ENCODE measurements at regions not wholly inside any gene's neighbourhood (a gene's known extent, or its start where the extent isn't known, plus 50 kb on each side); places are given as distances from the start of the nearest gene placed in this dataset.
"Not testable (repeated sequence)": the region's sequence is repeated elsewhere in the genome, so short reads cannot be mapped to it uniquely, and the experiment has no call there.

DNA sequence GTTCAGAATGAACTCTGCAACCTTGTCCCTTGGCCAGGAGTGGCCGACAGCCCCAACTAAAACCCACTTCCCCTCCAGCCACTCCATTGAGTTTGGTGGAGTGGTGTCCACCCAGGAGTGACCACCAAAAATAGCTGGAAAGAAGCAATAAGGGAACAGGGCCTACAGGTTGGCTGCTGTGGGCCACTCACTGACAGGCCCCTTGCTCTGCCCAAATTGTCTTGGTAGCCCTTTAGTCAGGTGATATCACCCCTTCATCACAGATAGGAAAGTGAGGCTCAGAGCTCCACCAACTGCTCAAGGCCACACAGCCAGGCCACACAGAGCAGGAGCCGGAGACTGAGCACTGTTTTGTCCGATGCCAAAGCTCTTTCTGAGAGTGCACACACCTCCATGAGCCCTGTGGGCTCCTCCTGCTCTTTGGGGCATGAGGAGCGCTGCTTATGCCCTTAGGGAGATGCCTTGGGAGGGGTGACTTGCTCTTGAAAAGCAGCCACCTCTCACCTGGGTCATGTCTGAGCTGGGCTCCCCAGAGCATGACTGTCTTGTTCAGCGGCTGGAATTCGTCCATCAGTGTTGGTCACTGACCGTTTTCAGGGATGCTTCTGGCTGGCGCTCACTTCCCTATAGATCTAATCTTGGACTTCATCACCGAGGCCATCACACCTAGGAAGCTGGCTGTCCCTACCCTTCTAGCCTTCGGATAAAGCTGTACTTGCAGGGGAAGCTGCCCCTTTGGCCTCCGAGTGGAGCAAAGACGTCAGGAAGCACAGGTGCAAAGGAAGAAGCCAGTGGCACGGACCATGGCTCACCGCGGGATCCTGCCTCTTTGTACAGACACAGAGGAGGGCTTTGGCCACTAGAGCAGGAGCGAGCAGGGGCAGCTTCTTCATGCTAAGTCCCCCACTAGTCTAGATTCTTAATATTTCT lies 186.0 kb upstream of the ZNF469 start:
- no peak for DNase-seq (ENCODE audit: low spot score)
- ChIA-PET POLR2A (ENCODE audit: low non-redundant PET) (no interaction called here), CTCF (interaction anchor here (0.6 kb wide), 1 partner anchor 17 kb away, joined by 3 read pairs; no protein-coding TSS in a partner anchor)
- TF ChIP-seq, protein P1, sequence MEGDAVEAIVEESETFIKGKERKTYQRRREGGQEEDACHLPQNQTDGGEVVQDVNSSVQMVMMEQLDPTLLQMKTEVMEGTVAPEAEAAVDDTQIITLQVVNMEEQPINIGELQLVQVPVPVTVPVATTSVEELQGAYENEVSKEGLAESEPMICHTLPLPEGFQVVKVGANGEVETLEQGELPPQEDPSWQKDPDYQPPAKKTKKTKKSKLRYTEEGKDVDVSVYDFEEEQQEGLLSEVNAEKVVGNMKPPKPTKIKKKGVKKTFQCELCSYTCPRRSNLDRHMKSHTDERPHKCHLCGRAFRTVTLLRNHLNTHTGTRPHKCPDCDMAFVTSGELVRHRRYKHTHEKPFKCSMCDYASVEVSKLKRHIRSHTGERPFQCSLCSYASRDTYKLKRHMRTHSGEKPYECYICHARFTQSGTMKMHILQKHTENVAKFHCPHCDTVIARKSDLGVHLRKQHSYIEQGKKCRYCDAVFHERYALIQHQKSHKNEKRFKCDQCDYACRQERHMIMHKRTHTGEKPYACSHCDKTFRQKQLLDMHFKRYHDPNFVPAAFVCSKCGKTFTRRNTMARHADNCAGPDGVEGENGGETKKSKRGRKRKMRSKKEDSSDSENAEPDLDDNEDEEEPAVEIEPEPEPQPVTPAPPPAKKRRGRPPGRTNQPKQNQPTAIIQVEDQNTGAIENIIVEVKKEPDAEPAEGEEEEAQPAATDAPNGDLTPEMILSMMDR (conservative IDR thresholded peaks at IDR 0.05; ENCODE audit: low read depth): no peak
- no peak overlapping the region for H3K27ac ChIP-seq

DNA sequence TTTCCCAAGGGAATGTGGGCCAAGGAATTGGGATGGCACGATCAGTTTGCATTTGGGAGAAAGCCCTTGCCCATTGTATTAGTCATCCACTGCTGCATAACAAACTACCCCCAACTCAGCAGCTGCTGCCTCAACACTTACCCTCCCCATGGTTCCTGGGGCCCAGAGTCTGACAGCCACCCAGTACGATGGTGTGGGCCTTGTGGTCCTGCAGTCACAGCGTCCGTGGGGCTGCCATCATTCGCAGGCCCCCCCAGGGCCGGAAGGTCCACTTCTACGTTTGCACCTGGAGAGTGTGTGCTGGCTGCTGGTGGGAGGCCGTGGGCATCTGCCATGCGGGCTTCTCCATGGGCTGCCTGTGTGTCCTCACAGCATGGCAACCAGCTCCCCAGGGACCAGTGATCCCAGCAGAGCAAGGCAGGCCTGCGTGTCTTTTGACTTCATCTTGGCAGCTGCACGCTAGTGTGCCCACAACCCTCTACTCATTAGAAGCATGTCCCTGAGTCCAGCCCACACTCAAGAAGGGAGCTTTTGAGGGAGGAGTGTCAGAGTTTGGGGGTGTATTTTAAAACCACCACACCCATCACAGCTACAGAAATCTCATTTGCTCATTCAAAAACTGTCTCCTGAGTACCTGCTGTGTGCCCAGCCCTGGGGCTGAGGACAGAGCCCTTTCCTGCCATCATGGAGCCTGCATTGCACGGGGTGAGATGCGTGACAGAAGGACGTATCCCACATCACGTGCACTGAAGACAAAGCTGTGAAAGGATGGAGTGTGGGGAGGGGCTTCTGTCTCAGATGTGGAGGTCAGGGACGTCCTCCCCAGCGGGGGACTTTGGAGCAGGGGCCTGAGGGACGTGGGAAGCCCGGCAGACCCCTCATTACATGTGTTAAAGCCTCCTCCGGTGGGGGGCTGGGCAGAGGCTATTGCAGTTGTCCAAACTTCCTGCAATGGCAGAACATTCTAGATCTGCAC lies 185.0 kb upstream of the ZNF469 start:
- TF ChIP-seq, protein P1 (conservative IDR thresholded peaks at IDR 0.05; ENCODE audit: low read depth): no peak
- ChIA-PET CTCF (interaction anchor here (0.6 kb wide), 1 partner anchor 16 kb away, joined by 3 read pairs; no protein-coding TSS in a partner anchor), POLR2A (ENCODE audit: low non-redundant PET) (no interaction called here)
- no peak overlapping the region for H3K27ac ChIP-seq
- no peak for DNase-seq (ENCODE audit: low spot score)

DNA sequence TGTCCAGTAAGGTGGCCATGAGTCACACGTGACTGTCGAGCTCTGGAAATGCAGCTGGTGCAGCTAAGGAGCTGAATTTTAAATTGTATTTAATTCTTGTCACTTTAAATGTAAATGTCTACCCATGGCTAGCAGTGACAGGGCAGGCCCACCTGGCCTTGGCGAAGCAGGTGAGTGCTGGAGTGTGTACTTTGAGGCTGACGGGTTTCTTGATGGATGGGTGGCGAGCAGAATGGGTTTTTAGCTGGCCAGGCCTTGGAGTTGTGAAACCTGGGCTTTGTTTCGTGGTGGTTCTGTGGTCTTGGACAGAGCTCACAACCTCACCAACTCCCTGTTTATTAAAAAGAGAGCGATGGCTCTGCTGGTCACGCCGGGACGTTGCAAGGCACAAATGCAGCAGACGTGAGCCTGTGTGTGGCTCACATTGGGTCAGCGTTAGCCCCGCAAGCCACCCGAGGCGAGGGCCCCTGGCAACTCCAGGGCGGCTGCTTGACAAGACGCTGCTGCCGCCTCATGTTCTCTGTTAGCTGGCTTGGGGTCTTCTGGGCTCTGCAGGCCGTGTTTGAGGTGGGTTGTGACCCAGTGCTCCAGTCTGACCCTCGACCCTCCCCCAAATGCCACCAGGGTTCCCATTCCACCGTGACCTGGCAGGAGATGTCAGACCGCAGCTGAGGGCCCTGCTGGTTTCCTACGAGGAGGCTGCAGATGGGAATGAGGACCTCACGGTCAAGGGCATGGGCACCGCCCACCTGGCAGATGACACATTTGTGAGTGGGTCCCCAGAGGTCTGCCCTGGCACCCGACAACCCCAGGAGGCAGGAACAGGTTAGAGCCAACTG lies 184.1 kb upstream of the ZNF469 start:
- DNase-seq (ENCODE audit: low spot score); POLR2A ChIA-PET (ENCODE audit: low non-redundant PET); H3K27ac ChIP-seq: not testable (repeated sequence)
- CTCF ChIA-PET: interaction anchor here (0.7 kb wide), 1 partner anchor 100 kb away, joined by 3 read pairs; no protein-coding TSS in a partner anchor

DNA sequence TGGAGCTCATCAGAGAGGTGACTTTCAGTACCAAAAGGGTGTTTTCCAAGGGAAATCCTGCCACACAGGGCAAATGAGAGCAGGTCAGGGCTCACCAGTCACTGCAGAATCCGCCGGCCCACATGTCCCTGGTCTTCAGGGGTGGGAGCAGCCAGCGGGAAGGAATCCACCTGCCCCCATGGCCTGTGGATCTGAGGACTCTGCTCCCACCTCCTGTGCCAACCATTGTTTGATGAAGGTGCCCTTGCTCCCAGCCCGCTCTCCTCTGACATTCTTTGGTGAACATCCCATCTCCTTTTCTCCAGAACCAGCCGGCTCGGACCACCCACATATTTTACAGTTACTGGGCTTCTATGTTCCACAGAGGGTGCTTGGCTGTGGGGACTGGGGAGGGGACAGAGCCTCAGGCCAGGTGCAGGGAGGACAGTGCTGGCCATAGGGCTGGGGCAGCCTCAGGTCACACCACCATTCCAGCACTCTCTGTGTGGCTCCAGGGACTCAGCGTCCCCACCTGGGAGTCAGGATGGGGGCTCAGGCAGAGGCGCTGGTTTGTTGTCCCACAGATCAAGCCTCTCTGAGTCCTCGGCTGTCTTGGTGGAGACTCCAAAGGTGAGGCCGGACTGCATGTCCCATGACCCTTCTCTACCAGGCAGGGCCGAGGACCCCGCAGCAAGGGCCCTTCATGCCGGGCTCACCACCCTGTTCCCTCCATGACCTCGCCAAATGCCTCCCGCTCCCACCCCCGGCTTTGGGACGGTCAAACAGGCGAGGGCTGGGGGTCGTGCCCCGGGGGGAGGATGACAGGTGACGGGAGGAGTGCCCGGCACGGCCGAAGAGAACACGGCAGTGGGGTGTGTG lies 183.2 kb upstream of the ZNF469 start:
- CTCF ChIA-PET: interaction anchor here (0.7 kb wide), 1 partner anchor 99 kb away, joined by 3 read pairs; no protein-coding TSS in a partner anchor
- POLR2A ChIA-PET (ENCODE audit: low non-redundant PET); DNase-seq (ENCODE audit: low spot score): not testable (repeated sequence)

DNA sequence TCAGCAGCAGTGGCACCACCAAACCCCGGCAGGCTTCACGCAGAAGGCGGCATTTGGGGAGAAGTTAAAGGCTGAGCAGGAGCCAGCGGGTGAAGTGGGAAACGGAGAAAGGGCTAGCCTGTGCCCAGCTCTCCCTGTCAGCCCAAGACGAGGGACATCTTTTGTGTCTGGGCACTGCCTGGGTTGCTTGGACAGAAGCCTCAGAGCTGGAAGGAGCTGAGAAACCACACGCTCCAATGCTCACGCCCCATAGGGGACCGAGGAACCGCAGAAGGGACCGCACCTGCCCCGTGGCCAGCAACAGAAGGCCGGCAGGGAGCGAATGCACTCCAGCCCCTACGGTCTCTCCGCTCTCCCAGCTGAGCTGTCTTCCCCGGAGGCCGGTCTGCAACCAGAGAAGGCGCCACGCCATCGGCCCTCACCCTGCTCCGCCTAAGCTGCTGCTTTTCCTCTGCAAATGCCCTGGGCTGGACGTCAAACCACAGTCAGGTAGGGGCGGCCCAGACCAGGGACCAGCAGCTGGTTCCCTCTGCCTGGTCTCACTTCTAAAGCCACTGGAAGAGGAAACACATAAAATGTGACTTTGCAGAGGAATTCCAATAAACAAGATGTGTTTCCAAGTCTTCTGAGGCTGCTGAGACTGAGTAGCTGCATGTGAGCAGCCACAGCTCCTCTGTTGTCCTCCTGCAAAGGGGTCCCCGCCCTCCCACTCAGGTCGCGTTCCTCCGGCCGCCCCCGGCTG lies 182.4 kb upstream of the ZNF469 start:
- DNase-seq (ENCODE audit: low spot score); H3K27ac ChIP-seq; CTCF ChIA-PET; POLR2A ChIA-PET (ENCODE audit: low non-redundant PET): not testable (repeated sequence)

More for the DNA sequence above, 183.2 kb upstream of the ZNF469 start:
- H3K27ac ChIP-seq: not testable (repeated sequence)

GRCh38 chr16:88200896-88201185 lies 181.9 kb upstream of the ZNF469 start:
- ChIA-PET CTCF (no interaction called here), POLR2A (ENCODE audit: low non-redundant PET) (no interaction called here)
- TF ChIP-seq, protein P1 (conservative IDR thresholded peaks at IDR 0.05; ENCODE audit: low read depth): no peak
- DNase-seq (ENCODE audit: low spot score): no peak
- H3K27ac ChIP-seq: no peak overlapping the region

GRCh38 chr16:88201611-88202010 lies 181.1 kb upstream of the ZNF469 start:
- POLR2A ChIA-PET (ENCODE audit: low non-redundant PET); CTCF ChIA-PET; DNase-seq (ENCODE audit: low spot score): not testable (repeated sequence)

More at GRCh38 chr16:88201611-88202010, 181.1 kb upstream of the ZNF469 start:
- H3K27ac ChIP-seq: not testable (repeated sequence)

Data from RWPE1 (cell line).